Osteoblast (primary cell): ENCODE measurements at regions not wholly inside any gene's neighbourhood (a gene's known extent, or its start where the extent isn't known, plus 50 kb on each side); places are given as distances from the start of the nearest gene placed in this dataset.
"Not testable (repeated sequence)": the region's sequence is repeated elsewhere in the genome, so short reads cannot be mapped to it uniquely, and the experiment has no call there.

ENCODE experiments used
- DNase-seq: peaks from one replicate; pipeline ENCODE4 v3.0.0; 2011; ENCODE audit warnings: low spot score, mixed read lengths; ENCODE audit not compliant: insufficient read length; ENCODE audit errors: missing footprints
- H2AFZ ChIP-seq: 2 replicates; pipeline ENCODE4 v1.6.0; 2011; ENCODE audit warnings: mild to moderate bottlenecking, low read length
- H3K27ac ChIP-seq: 2 replicates; pipeline ENCODE4 v1.5.1; 2011; ENCODE audit warnings: mild to moderate bottlenecking, low read depth, low read length, moderate library complexity
- H3K27me3 ChIP-seq: 2 replicates; pipeline ENCODE4 v1.6.0; 2012; ENCODE audit warnings: mild to moderate bottlenecking, control low read depth, inconsistent platforms, low read length, moderate library complexity; ENCODE audit not compliant: insufficient read depth
- H3K36me3 ChIP-seq: 2 replicates; pipeline ENCODE4 v1.5.1; 2011; ENCODE audit warnings: mild to moderate bottlenecking, low read length, control low read depth, moderate library complexity; ENCODE audit not compliant: insufficient read depth
- H3K4me1 ChIP-seq: 2 replicates; pipeline ENCODE4 v1.5.1; 2011; ENCODE audit warnings: mild to moderate bottlenecking, low read length, control low read depth, moderate library complexity; ENCODE audit not compliant: insufficient read depth
- H3K4me2 ChIP-seq: 2 replicates; pipeline ENCODE4 v1.6.0; 2011; ENCODE audit warnings: mild to moderate bottlenecking, low read length; ENCODE audit not compliant: insufficient read depth
- H3K4me3 ChIP-seq: fragments of 200-600 bp; sonication (generic); 3 replicates; pipeline ENCODE4 v1.5.1; 2012; ENCODE audit warnings: mild to moderate bottlenecking, low read length, inconsistent platforms; ENCODE audit not compliant: insufficient read depth
- H3K79me2 ChIP-seq: 2 replicates; pipeline ENCODE4 v1.6.0; 2012; ENCODE audit warnings: mild to moderate bottlenecking, low read length, control low read depth, inconsistent platforms; ENCODE audit not compliant: insufficient read depth
- H3K9me3 ChIP-seq: 2 replicates; pipeline ENCODE4 v1.5.1; 2011; ENCODE audit warnings: low read depth, low read length, control low read depth
- H4K20me1 ChIP-seq: 2 replicates; pipeline ENCODE4 v1.6.0; 2012; ENCODE audit warnings: mild to moderate bottlenecking, low read length, control low read depth; ENCODE audit not compliant: insufficient read depth
- CTCF ChIP-seq: IDR thresholded peaks from 2 replicates; pipeline ENCODE4 v1.5.1; 2011; ENCODE audit warnings: mild to moderate bottlenecking, low read depth, low read length, moderate library complexity; ENCODE audit errors: extremely low read depth

DNA sequence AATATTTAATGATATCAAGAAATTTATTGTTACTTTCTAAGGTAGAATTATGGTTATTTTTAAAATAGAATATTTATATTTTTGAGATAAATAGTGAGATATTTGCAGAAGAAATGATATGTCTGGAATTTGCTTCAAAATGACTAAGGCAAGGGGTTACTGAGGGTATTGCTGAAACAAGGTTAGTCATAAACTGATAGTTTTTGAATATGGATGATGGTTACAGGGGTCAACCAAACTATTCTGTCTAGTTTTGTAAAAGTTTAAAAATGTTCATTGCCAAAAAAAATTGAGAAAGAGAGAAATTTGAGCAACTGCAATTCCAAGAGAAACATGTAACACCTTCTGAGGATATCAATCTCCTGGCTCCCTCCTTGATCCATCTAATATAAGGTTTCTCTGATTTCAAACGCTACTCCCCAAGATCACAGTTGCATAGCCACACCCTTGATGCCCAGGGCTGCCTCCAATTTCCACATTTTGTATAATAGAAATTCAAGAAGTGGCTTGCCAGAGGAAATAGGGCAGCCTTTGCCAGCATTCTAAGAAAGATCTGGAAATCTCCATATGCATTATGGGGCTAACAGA lies 159.4 kb upstream of the NAMPT start:
- Histone ChIP-seq H3K27ac (no peak overlapping the region), H3K27me3 (peaks cover 2% of the 10 kb centered on the region), H3K4me1 (no peaks in the 10 kb centered on the region), H4K20me1 (no peaks in the 10 kb centered on the region), H3K79me2 (no peaks in the 10 kb centered on the region), H2AFZ (no peak overlapping the region), H3K36me3 (no peaks in the 10 kb centered on the region), H3K4me3 (no peak overlapping the region), H3K9me3 (no peaks in the 10 kb centered on the region), H3K4me2 (no peak overlapping the region)
- TF ChIP-seq CTCF: no peak
- no peak for DNase-seq

- no peaks in the 10 kb centered on the region for H3K79me2 ChIP-seq
- no peak for TF ChIP-seq CTCF
These were observed 158.4 kb upstream of the NAMPT start for GRCh38 chr7:106443156-106443555.

DNA sequence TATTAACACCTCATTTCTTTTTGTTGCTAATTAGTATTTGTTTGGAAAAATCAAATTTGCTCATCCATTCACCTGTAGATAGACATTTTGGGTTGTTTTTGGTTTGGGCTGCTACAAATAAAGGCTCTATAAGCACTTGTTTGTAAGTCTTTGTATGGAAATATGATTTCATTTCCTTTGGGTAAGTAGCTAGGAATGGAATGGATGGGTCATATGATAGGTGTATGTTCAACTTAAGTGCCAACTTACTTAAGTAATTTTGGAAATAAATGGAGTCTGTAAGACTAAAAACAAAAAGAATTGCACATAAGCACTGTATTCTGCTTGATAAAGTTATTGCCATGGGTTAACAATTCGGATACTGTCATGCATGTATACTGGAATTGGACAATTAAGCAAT lies 157.7 kb upstream of the NAMPT start:
- no peaks in the 10 kb centered on the region for H3K27me3 ChIP-seq
- H2AFZ ChIP-seq: no peak overlapping the region
- no peak overlapping the region for H3K27ac ChIP-seq
- DNase-seq: no peak
- no peaks in the 10 kb centered on the region for H4K20me1 ChIP-seq
- no peaks in the 10 kb centered on the region for H3K36me3 ChIP-seq
- no peaks in the 10 kb centered on the region for H3K79me2 ChIP-seq
- no peaks in the 10 kb centered on the region for H3K9me3 ChIP-seq
- no peak for TF ChIP-seq CTCF
- H3K4me2 ChIP-seq: no peak overlapping the region
- H3K4me3 ChIP-seq: no peak overlapping the region
- H3K4me1 ChIP-seq: no peaks in the 10 kb centered on the region

More at GRCh38 chr7:106443156-106443555, 158.4 kb upstream of the NAMPT start:
- no peaks in the 10 kb centered on the region for H3K4me1 ChIP-seq
- H3K4me3 ChIP-seq: no peak overlapping the region
- H3K4me2 ChIP-seq: no peak overlapping the region
- H4K20me1 ChIP-seq: no peaks in the 10 kb centered on the region
- H2AFZ ChIP-seq: no peak overlapping the region
- no peak for DNase-seq
- peaks cover 2% of the 10 kb centered on the region for H3K27me3 ChIP-seq
- no peaks in the 10 kb centered on the region for H3K36me3 ChIP-seq
- H3K27ac ChIP-seq: no peak overlapping the region
- H3K9me3 ChIP-seq: no peaks in the 10 kb centered on the region

DNA sequence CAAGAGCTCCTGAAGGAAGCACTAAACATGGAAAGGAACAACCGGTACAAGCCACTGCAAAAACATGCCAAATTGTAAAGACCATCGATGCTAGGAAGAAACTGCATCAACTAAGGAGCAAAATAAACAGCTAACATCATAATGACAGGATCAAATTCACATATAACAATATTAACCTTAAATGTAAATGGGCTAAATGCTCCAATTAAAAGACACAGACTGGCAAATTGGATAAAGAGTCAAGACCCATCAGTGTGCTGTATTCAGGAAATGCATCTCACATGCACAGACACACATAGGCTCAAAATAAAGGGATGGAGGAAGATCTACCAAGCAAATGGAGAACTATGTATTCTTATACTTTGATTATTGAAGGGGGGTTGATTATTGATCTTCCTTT lies 156.6 kb upstream of the NAMPT start:
- not testable (repeated sequence) for H3K27ac ChIP-seq, H3K36me3 ChIP-seq, H3K4me3 ChIP-seq, H3K27me3 ChIP-seq, H3K79me2 ChIP-seq, H2AFZ ChIP-seq, H4K20me1 ChIP-seq, H3K9me3 ChIP-seq, H3K4me1 ChIP-seq, DNase-seq, H3K4me2 ChIP-seq

DNA sequence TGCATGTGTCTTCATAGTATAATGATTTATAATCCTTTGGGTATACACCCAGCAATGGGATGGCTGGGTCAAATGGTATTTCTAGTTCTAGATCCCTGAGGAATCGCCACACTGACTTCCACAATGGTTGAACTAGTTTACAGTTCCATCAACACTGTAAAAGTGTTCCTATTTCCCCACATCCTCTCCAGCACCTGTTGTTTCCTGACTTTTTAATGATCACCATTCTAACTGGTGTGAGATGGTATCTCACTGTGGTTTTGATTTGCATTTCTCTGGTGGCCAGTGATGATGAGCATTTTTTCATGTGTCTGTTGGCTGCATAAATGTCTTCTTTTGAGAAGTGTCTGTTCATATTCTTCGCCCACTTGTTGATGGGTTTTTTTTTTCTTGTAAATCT lies 152.2 kb upstream of the NAMPT start:
- H4K20me1 ChIP-seq, H3K4me2 ChIP-seq, H3K36me3 ChIP-seq: not testable (repeated sequence)

More for the DNA sequence above, 152.2 kb upstream of the NAMPT start:
- H3K27ac ChIP-seq, H3K27me3 ChIP-seq, DNase-seq, H3K9me3 ChIP-seq, H2AFZ ChIP-seq, H3K4me1 ChIP-seq, H3K79me2 ChIP-seq, H3K4me3 ChIP-seq: not testable (repeated sequence)
